ENCODE measurements at regions not wholly inside any gene's neighbourhood (a gene's known extent, or its start where the extent isn't known, plus 50 kb on each side); places are given as distances from the start of the nearest gene placed in this dataset.
"Not testable (repeated sequence)": the region's sequence is repeated elsewhere in the genome, so short reads cannot be mapped to it uniquely, and the experiment has no call there.

DNA sequence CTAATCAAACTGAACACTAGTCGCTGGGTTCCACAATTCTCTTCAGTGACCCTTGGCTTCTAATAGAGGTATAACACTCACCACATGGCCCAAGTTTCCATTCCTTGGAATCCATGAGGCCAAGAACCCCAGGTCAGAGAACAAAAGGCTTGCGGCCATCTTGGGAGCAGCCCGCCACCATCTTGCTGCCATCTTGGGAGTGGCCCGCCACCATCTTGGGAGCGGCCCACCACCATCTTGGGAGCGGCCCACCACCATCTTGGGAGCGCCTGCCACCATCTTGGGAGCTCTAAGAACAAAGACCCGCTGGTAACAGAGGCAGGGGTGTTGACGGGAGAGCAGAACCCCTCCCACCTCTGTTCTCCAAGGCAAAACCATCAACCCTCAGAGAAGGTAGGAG is 493.4 kb downstream of the MATN1 start:
- DNase-seq: no peak

DNA sequence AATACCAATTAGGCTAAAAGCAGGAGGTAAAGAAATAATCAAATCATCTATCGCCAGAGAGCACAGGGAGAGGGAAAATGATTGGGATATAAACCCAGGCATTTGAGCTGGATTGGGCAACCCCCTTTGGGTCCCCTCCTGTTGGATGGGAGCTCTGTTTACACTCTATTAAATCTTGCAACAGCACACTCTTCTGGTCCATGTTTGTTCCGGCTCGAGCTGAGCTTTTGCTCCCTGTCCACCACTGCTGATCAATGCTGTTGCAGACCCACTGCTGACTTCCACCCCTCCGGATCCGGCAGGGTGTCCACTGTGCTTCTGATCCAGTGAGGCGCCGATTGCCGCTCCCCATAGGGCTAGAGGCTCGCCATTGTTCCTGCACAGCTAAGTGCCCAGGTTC is 493.8 kb downstream of the MATN1 start:
- no peak for DNase-seq

DNA sequence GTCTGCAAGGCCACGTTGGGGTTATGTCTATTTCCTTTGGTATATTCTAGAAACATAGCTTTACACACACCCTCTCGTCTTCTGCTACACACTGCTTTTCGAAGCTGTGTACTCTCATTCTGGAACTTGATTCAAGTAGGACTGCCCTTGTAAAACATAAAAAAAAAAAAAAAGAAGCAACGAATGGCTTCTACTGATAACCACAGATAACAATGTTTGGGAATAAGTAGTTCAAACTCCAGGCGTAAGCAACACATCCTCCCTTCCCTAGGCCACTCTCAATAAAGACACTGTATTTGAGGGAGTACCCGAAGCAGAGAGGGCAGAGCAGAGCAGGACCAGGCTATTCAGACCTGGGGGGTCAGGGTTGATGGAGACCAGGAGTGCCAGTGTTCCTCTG is 496.7 kb downstream of the MATN1 start:
- DNase-seq: no peak

DNA sequence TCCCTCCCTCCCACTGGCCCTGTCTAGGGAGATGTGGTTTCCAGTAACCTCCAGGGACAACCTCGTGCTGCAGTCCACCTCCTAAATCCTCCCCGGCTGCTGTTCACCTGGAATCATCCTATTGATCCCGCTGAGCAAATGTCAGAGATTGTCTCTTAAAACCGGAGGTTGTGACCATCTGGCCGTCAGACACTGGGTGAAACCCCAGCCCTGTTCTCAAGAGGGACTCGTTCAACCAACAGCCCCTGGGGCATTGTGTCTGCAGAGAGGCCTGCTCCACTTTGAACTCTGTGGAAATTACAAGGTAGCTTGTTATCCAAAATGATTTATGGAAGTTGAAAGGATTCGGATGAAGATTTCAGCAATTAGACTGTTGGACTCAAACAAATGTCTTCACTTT is 498.0 kb downstream of the MATN1 start:
- no peak for DNase-seq

DNA sequence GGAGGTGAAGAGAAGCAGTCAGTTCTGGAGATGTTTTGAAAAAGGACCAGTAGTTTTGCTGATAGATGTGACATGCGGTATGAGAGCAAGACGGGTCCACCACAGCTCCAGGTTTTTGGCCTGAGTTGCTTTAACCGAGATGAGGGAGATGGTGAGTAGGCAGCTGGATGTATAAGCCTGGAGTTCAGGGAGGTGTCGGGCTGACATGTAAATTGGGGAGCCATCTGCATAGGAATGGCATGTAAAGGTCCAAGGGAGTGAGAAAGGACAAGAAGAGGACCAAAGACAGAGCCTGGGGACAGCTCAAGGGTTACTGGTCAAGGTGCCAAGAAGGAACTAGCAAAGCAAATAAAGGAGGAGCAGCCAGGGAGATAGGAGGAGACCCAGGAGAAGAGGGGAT is 503.7 kb downstream of the MATN1 start:
- no peak for DNase-seq

DNA sequence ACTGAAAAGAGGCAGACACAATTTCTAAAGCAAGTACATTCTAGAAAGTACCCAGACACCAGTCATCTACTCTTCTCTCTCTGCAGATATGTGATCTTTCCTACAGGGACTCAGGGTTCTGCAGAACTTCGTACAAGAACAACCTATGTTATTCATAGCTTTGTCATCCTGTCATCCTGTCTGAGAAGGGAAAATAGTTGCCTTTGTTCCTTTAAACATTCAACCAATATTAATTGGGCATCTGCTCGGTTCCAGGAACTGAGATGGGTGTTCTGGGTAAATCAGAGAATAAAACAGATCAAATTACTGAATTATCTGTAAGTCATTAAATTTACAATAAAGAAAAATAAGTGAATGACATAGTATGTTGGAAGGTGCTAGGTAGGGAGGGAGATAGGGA is 504.9 kb downstream of the MATN1 start:
- no peak for DNase-seq

DNA sequence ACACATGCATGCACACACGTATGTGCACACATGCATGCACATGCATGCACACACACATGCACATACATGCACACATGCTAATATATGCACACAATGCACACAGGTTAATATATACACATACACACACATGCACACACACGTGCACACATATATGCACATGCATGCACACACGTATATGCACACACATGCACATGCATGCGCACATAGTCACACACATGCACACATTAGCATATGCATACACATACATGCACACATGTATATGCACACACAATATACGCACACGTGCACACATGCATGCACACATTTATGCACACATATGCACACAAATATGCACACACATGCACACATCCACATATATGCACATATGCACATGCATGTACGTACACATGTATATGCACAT is 506.8 kb downstream of the MATN1 start:
- no peak for DNase-seq

DNA sequence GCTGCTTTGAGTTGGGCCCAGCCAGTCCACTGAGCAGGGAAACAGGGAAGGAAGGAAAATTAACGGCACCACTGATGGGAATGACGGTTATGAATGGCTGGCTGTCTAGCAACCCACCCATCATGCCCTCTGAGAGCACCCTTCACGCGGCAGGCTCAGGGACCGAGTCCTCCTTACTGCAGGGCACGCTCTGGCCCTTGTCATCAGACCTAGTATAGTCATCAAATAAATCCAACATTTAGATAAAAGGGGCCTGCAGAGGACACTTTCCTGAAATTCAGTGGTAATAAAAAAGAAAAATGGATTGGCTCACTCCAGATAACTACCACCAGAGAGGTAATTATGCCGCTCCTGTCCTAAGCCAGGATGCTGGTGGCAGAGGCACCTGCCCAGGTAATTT is 509.4 kb downstream of the MATN1 start:
- DNase-seq: no peak

DNA sequence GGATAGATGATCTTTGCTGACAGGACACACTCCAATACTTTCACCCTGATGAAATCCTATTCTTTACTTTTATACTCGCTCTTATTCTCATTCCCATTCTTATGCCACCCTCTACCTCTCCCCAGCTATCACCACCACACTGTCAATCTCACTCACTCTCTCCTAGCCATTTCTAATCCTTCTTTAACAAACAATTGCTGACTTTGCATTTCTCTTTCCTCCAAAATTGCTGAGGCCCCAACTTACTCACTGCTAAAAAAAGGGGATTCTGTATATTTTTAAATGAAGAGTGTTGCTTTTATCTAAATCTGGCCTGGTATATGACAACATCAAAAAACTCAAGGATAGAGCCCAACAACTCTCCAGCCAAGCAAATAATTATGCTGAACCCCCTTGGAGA is 515.4 kb downstream of the MATN1 start:
- not testable (repeated sequence) for DNase-seq

DNA sequence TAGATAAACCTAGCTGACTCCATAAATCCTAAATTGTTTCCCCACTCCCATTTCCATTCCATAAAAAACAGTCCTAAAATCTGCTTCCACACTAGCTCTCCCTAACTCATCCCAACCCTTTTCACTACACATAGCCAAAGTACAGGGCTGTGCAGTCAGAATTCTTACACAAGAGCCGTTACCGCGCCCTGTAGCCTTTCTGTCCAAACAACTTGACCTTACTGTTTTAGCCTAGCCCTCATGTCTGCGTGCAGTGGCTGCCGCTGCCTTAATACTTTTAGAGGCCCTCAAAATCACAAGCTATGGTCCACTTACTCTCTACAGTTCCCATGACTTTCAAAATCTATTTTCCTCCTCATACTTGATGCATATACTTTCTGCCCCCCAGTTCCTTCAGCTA is 516.8 kb downstream of the MATN1 start:
- not testable (repeated sequence) for DNase-seq

DNA sequence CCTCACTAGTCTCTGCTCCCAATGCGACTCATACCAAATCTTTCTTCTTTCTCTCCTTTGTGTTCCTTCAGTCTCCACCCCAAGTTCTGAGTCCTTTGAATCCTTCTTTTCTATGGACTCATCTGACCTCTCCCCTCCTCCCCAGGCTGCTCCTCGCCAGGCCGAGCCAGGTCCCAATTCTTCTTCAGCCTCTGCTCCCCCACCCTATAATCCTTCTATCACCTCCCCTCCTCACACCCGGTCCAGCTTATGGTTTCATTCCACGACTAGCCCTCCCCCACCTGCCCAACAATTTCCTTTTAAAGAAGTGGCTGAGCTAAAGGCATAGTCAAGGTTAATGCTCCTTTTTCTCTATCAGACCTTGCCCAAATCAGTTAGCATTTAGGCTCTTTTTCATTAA is 518.5 kb downstream of the MATN1 start:
- DNase-seq: not testable (repeated sequence)

DNA sequence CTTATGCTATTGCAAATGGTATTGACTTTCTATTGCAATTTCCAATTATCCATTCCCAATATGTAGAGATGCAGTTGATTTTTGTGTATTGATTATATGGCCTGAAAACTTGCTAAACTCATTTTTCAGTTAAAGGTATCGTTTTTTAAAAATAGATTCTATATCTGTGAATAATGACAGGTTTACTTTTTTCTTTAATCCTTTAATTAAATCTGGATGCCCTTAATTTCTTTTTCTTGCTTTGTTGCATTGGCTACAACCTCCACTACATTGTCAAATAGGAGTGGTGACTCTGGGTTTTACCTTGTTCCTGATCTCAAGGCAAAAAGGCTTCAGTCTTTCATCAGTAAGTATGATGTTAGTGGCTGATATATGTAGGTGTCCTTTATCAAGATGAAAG is 522.4 kb downstream of the MATN1 start:
- no peak for DNase-seq

DNA sequence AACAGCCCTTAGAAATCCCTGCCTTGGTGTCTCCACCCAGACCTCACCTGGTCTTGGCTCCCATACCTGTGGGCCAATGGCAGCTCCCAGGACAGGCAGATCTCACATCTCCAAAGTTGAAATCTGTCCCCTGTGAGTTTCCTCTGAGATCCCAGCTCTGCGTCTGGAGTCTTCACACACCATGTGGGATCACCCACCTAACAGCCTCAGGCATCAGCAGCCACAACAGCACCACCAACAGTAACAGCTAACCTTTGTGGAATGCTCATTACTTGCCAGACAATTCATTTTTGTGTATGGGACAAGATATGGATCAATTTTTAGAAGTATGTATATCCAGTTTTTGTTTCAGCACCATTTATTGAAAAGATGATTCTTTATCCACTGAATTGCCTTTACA is 523.2 kb downstream of the MATN1 start:
- no peak for DNase-seq

DNA sequence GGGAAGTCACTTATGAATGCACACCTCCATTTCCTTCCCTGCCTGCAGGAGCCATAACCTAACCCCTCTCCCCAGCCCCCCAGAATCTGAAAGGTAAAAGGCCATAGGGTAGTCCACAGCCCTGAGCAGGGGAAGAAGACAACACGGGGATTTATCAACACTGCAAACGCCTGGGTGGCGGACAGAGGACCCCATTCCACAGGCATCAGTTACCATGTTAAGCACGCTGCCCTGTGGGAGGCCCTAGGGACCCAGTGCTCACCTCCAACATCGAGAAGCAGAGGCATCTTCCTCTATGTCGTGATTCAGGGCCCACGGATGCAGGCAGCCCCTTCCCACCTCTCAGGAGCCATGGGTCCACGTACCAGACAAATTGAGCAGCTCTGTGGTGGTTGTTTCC is 523.8 kb downstream of the MATN1 start:
- no peak for DNase-seq

DNA sequence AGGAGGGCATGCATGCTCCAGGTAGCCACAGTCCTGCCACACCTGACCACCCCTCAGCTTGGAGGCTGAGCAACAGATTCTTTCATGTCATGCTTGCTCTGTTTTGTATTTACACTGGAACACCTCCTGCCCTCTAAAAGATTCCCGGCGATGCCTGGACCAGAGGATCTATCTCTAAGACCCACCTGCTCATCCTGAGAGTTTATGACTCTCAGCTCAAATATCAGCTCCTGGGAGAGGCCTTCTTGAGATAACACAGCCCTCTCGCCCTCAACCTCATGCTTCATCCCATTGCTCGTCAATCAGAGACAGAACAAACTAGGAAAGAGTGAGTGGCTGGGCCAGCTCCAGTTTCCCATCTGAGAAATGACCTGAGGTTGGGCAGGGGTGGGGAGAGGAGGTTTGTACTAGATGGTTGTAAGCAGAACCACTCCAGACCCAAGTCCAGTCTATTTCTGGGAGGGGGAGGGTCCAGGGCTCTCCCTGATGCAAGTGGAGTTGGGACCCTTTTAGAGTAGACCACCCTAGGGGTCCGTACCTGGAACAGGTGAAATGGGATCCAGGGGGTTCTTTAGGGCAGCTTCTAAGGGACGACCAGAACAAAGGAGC is 524.5 kb downstream of the MATN1 start:
- no peak for DNase-seq

DNA sequence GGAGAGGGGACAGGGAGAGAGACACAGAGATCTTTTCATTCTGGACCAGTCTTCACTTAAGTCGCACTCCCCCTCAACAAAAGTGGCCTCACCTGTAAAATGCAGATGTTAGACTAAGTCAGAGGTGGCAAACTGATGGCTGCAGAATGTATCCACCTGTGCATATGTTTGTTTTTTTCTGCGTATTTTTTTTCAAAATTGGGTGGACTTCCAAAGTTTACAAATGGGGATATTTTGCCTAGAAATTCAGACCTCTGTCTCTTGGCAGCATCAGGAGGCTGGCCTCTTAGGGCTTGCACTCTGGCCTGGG is 525.0 kb downstream of the MATN1 start:
- no peak for DNase-seq

DNA sequence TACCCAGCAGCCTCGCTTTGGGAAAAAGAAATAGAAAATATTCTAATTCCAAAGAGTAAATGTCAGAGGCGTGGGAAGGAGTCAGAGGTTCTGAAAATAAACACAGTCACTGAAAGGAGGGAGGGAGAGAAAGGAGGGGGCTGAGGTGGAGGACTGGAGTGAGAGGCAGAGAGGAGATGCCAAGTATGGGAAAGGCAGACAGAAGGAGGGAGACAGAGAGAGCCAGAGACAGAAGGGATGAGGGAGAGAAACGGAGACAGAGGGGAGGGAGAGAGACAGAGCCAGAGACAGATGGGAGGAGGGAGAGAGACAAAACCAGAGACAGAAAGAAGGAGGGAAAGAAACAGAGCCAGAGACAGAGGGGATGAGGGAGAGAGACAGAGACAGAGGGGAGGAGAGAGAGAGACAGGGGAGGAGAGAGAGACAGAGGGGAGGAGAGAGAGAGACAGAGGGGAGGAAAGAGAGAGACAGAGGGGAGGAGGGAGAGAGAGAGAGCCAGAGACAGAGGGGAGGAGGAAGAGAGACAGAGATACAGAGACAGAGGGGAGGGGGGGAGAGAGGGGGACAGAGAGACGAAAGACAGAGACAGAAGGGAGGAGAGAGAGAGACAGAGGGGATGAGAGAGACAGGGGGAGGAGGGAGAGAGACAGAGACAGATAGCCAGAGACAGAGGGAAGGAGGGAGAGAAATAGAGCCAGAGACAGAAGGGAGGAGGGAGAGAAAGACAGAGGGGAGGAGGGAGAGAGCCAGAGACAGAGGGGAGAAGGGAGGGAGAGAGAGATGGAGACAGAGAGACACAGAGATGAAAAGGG is 525.5 kb downstream of the MATN1 start:
- no peak for DNase-seq

DNA sequence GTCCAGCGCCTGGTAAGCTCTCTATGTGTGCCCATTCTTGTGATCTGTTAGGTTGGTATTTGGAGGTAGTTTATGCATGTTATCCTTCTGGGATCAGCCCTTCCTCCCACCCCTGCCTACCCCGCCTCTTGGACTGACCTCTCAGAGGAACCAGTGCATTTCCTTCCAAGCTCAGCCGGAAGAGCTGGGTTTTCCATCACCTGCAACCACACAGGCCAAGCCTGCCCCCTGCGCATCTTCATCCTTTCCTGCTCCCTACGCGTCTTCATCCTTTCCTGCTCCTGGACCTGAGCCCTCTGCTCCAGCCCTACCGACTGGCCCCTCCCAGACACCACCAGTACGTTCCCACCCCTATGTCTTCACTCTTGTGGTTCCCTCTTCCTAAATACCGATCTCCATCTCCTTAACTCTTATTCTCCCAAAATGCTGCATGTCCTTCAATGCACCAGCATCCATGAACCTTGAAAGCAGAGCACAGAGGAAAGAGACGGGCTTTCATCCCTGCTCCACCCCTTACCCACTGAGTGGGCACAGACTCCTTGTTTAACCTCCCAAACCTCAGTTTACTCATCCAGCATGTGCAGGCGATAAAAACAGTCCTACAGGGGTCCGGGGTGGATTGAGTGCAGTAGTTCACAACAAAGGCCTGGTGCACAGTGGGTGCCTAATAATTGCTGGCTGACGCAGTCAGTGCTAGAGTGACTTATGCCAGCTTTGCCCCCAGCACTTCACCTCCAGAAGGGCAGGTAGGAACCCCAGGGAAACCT is 526.3 kb downstream of the MATN1 start:
- no peak for DNase-seq

DNA sequence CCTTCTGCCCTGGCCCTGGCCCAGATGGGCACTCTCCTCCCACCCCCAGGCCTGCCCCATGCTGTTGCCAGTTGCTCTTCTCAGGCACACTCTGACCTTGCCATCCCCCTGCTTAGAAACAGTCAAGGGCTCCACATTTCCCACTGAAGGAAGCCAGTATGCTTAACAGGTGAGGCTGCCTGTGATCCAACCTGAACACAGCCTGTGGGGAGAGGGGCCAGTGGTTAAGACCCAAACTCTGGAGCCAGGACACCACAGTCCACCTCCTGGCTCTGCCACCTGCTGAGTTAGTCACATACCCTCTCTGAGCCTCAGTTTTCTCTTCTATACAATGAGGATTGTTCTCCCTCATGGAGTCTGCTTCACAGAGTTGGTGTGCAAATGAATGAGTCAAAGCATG is 526.9 kb downstream of the MATN1 start:
- no peak for DNase-seq

DNA sequence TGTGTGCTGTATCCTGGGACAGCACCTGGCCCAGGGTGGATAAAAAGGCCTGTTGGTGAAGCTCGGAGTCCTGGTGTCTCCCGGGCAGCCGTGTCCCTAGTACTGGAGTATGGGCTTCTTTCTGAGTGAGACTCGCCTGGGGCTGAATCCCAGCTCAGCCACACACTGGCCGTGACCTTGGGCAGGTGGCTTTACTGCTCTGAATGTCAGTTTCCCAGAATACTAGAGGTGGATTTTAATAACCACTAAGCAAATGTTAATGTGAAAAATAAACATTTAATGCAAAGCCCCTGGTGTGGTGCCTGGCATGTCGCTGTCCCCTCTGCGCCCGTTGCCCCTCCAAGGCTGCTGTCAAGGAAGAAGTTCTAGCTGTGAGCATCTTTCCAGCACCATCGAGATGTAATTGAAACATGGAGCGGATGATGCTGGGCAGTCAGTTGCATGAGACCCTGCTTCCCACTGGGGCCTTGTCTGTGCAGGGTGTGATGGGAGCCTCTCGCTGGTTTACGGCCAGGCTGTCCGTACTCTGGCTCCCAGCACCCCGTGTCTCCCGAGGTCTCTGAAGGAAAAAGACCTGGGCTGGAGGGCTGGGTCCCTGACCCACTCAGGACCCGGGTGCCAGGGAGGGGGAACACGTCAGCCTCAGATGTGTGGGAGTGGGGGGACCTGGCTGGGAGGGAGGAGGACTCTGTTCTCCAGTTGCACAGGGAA is 527.8 kb downstream of the MATN1 start:
- DNase-seq: no peak

DNA sequence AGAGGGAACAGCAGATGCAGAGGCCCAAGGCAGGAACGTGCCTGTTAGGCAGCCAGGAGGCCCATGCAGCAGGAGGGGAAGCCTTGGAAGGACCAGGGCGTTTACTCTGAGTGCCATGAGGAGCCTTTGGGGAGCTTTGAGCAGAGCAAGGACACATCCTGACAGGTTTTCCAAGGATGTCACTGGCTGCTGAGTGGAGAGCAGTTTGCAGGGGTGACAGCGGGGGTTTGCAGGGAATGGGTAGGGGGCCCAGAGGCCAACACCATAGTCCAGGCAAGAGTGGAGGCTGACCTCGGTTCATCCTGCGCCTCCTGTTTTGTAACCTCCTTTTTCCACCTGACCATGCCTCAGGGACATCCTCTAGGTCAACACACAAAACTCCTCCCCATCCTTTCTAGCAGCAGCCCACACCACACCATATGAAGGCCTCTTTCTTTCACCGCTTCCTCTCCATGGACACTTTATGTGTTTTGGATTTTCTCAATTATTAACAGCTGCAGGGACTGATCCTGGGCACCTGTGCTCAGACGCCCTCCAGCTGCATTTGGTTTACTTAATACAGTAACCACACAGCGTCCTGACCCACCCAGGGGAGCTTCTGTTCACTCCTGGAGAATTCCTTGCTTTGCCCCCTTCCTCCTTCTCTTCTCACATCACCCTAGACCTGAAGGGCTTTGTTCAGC is 528.5 kb downstream of the MATN1 start:
- no peak for DNase-seq

DNA sequence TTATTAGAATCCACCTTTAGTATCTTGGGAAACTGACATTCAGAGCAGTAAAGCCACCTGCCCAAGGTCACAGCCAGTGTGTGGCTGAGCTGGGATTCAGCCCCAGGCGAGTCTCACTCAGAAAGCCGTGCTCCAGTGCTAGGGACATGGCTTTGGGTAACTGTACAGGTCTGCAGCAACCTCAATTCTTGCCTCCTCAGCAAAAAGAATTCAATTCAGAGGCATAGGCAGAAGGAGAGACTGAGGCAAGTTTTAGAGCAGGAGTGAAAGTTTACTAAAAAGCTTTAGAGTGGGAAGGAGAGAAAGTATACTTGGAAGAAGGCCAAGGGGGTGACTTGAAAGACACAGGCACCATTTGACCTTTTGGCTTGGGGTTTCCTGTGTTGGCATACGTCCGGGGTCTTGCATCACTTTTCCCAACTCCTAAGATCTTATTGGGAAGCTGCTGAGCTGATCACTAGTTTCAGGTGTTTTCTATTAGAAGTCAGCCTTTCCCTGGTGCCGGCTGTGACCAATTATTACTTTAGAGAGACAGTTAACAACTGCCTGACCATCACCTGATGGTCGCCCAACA is 529.3 kb downstream of the MATN1 start:
- DNase-seq: no peak
